ENCODE measurements at regions not wholly inside any gene's neighbourhood (a gene's known extent, or its start where the extent isn't known, plus 50 kb on each side); places are given as distances from the start of the nearest gene placed in this dataset.

DNA sequence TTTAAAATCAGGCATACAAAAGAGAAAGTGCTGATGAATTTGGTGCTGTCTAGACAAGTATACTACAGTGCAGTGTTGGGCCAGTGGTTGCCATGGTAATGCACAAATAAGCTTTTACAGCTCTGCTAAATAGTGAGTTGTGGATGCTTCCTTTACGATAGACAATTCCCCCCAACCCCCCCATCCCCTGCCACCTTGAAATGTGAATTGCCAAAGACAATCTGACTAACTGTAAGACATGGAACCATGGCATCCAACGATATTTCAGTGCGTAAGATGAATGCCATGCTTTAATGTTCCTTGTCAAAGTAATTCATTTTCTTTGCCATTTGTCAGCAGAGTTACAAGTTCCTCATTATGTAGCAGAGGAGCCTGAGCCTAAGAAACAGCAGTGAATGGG, 91.5 kb upstream of the NREP start:
- TF ChIP-seq POLR2A (IDR thresholded peaks at IDR 0.05): no peak
- TF ChIP-seq, protein P1, sequence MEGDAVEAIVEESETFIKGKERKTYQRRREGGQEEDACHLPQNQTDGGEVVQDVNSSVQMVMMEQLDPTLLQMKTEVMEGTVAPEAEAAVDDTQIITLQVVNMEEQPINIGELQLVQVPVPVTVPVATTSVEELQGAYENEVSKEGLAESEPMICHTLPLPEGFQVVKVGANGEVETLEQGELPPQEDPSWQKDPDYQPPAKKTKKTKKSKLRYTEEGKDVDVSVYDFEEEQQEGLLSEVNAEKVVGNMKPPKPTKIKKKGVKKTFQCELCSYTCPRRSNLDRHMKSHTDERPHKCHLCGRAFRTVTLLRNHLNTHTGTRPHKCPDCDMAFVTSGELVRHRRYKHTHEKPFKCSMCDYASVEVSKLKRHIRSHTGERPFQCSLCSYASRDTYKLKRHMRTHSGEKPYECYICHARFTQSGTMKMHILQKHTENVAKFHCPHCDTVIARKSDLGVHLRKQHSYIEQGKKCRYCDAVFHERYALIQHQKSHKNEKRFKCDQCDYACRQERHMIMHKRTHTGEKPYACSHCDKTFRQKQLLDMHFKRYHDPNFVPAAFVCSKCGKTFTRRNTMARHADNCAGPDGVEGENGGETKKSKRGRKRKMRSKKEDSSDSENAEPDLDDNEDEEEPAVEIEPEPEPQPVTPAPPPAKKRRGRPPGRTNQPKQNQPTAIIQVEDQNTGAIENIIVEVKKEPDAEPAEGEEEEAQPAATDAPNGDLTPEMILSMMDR (IDR thresholded peaks at IDR 0.05): no peak
